Smooth muscle cell (in vitro differentiated cells): ENCODE measurements at regions not wholly inside any gene's neighbourhood (a gene's known extent, or its start where the extent isn't known, plus 50 kb on each side); places are given as distances from the start of the nearest gene placed in this dataset.

ENCODE experiments used
- DNase-seq: peaks from one replicate; lab custom pipeline; 2025; ENCODE audit not compliant: unreplicated experiment; lab: John Stamatoyannopoulos, UW
- H2AFZ ChIP-seq: fragments of 200-600 bp; sonication (generic); 2 replicates; pipeline ENCODE4 v1.6.0; 2016; ENCODE audit warnings: antibody characterized with exemption, low read depth, mild to moderate bottlenecking
- H3F3A ChIP-seq: fragments of 200-600 bp; sonication (generic); 2 replicates; pipeline ENCODE4 v1.6.0; 2017; ENCODE audit warnings: antibody characterized with exemption, low read depth
- H3K27ac ChIP-seq: fragments of 200-600 bp; sonication (generic); 2 replicates; pipeline ENCODE4 v1.5.1; 2016; ENCODE audit warnings: low read depth, mild to moderate bottlenecking
- H3K27me3 ChIP-seq: fragments of 200-600 bp; sonication (generic); 2 replicates; pipeline ENCODE4 v1.6.1; 2016; ENCODE audit warnings: low read depth, mild to moderate bottlenecking
- H3K36me3 ChIP-seq: fragments of 200-600 bp; sonication (generic); 2 replicates; pipeline ENCODE4 v1.5.1; 2016; ENCODE audit warnings: low read depth
- H3K4me1 ChIP-seq: fragments of 200-600 bp; sonication (generic); 2 replicates; pipeline ENCODE4 v1.5.1; 2016; ENCODE audit warnings: low read depth
- H3K4me2 ChIP-seq: fragments of 200-600 bp; sonication (generic); 2 replicates; pipeline ENCODE4 v1.6.0; 2016; ENCODE audit warnings: mild to moderate bottlenecking
- H3K4me3 ChIP-seq: fragments of 200-600 bp; sonication (generic); 2 replicates; pipeline ENCODE4 v1.5.1; 2016; ENCODE audit warnings: mild to moderate bottlenecking
- H3K79me2 ChIP-seq: fragments of 200-600 bp; sonication (generic); 2 replicates; pipeline ENCODE4 v1.6.0; 2016; ENCODE audit warnings: low read depth, mild to moderate bottlenecking
- H3K9ac ChIP-seq: fragments of 200-600 bp; sonication (generic); 2 replicates; pipeline ENCODE4 v1.6.0; 2016; ENCODE audit warnings: low read depth
- H3K9me3 ChIP-seq: fragments of 200-600 bp; sonication (generic); replicated peaks from 2 replicates; pipeline ENCODE4 v1.5.1; 2016; ENCODE audit warnings: low read depth
- H4K20me1 ChIP-seq: fragments of 200-600 bp; sonication (generic); 2 replicates; pipeline ENCODE4 v1.6.0; 2016; ENCODE audit warnings: low read depth
- CTCF ChIP-seq: fragments of 200-600 bp; sonication (generic); IDR thresholded peaks from 2 replicates; pipeline ENCODE4 v1.5.1; 2017; ENCODE audit warnings: borderline replicate concordance, mild to moderate bottlenecking, antibody characterized with exemption; ENCODE audit not compliant: insufficient read depth, poor library complexity, severe bottlenecking
- WGBS: methylation state at CpG from one replicate; pipeline ENCODE4 v1.1.7; 2016; ENCODE audit warnings: low lambda C conversion rate; 5-methylcytosine and 5-hydroxymethylcytosine counted together

- no peak overlapping the region for H3K4me3 ChIP-seq
- H3K4me1 ChIP-seq, result peaks cover 13% of the 10 kb centered on the region
- peaks cover 29% of the 10 kb centered on the region for H3K27me3 ChIP-seq
- 75% methylated on average over 6 of the region's 6 CpGs for WGBS
- no peaks in the 10 kb centered on the region for H3K79me2 ChIP-seq
- H3K36me3 ChIP-seq, result no peaks in the 10 kb centered on the region
- H3K4me2 ChIP-seq, result no peak overlapping the region
- no peaks in the 10 kb centered on the region for H3F3A ChIP-seq
- no peak overlapping the region for H3K27ac ChIP-seq
- TF ChIP-seq CTCF, result no peak
- H4K20me1 ChIP-seq, result no peaks in the 10 kb centered on the region
- no peak overlapping the region for H3K9ac ChIP-seq
- no peak for DNase-seq
- no peaks in the 10 kb centered on the region for H3K9me3 ChIP-seq
- no peak overlapping the region for H2AFZ ChIP-seq
Observed at GRCh38 chr13:112218416-112218815, 151.5 kb downstream of the SOX1 start.

GRCh38 chr13:112219740-112220139 lies 152.8 kb downstream of the SOX1 start:
- no peak for TF ChIP-seq CTCF
- H4K20me1 ChIP-seq, result no peaks in the 10 kb centered on the region
- H3K36me3 ChIP-seq, result no peaks in the 10 kb centered on the region
- no peaks in the 10 kb centered on the region for H3F3A ChIP-seq
- H3K79me2 ChIP-seq, result no peaks in the 10 kb centered on the region
- peaks cover 29% of the 10 kb centered on the region for H3K27me3 ChIP-seq
- H3K4me2 ChIP-seq, result no peak overlapping the region
- H3K9me3 ChIP-seq, result no peaks in the 10 kb centered on the region
- no peak for DNase-seq
- H3K4me3 ChIP-seq, result no peak overlapping the region
- no peak overlapping the region for H3K9ac ChIP-seq
- H3K27ac ChIP-seq, result no peak overlapping the region
- no peak overlapping the region for H2AFZ ChIP-seq
- peaks cover 13% of the 10 kb centered on the region for H3K4me1 ChIP-seq
- 87% methylated on average over 8 of the region's 8 CpGs for WGBS

GRCh38 chr13:112220296-112220875 lies 153.4 kb downstream of the SOX1 start:
- 92% methylated on average over 15 of the region's 15 CpGs for WGBS
- Histone ChIP-seq H3F3A (no peaks in the 10 kb centered on the region), H3K79me2 (no peaks in the 10 kb centered on the region), H4K20me1 (no peaks in the 10 kb centered on the region), H3K36me3 (no peaks in the 10 kb centered on the region), H3K9ac (no peak overlapping the region), H3K27ac (no peak overlapping the region), H3K4me2 (no peak overlapping the region), H3K9me3 (no peaks in the 10 kb centered on the region), H3K27me3 (peaks cover 29% of the 10 kb centered on the region), H3K4me1 (peaks cover 13% of the 10 kb centered on the region), H3K4me3 (no peak overlapping the region), H2AFZ (no peak overlapping the region)
- DNase-seq, result no peak
- TF ChIP-seq CTCF, result no peak

- Histone ChIP-seq H3K36me3 (no peaks in the 10 kb centered on the region), H3K79me2 (no peaks in the 10 kb centered on the region)
- 90% methylated on average over 15 of the region's 15 CpGs for WGBS
Observed at GRCh38 chr13:112220925-112221324, 154.0 kb downstream of the SOX1 start.

More at GRCh38 chr13:112220925-112221324, 154.0 kb downstream of the SOX1 start:
- no peak overlapping the region for H2AFZ ChIP-seq
- H3K4me3 ChIP-seq, result no peak overlapping the region
- H3K27ac ChIP-seq, result no peak overlapping the region
- no peak overlapping the region for H3K9ac ChIP-seq
- no peak overlapping the region for H3K4me2 ChIP-seq
- no peaks in the 10 kb centered on the region for H3F3A ChIP-seq
- DNase-seq, result no peak
- no peak for TF ChIP-seq CTCF
- peaks cover 13% of the 10 kb centered on the region for H3K4me1 ChIP-seq
- peaks cover 23% of the 10 kb centered on the region for H3K27me3 ChIP-seq
- H3K9me3 ChIP-seq, result no peaks in the 10 kb centered on the region
- no peaks in the 10 kb centered on the region for H4K20me1 ChIP-seq
